Mesendoderm (in vitro differentiated cells): ENCODE measurements at regions not wholly inside any gene's neighbourhood (a gene's known extent, or its start where the extent isn't known, plus 50 kb on each side); places are given as distances from the start of the nearest gene placed in this dataset.
"Not testable (repeated sequence)": the region's sequence is repeated elsewhere in the genome, so short reads cannot be mapped to it uniquely, and the experiment has no call there.

Experiments used
- DNase-seq: peaks from one replicate; pipeline ENCODE4 v3.0.0; 2013
- H2AK5ac ChIP-seq: 2 replicates; pipeline ENCODE4 v1.6.1; 2013; ENCODE audit warnings: low read length, inconsistent platforms
- H2BK120ac ChIP-seq: 2 replicates; pipeline ENCODE4 v1.6.1; 2013; ENCODE audit warnings: low read depth, mild to moderate bottlenecking, low read length, moderate library complexity, mixed read lengths
- H2BK15ac ChIP-seq: replicated peaks from 2 replicates; pipeline ENCODE4 v1.6.1; 2013; ENCODE audit warnings: low read depth, mild to moderate bottlenecking, moderate library complexity
- H2BK5ac ChIP-seq: 2 replicates; pipeline ENCODE4 v1.6.1; 2013; ENCODE audit warnings: low read length, inconsistent platforms
- H3K18ac ChIP-seq: 2 replicates; pipeline ENCODE4 v1.6.1; 2013; ENCODE audit warnings: mild to moderate bottlenecking, low read length, mixed read lengths
- H3K23ac ChIP-seq: one replicate; pipeline ENCODE4 v1.6.1; 2013; ENCODE audit warnings: low read length
- H3K27ac ChIP-seq: 2 replicates; pipeline ENCODE4 v1.5.1; 2013; ENCODE audit warnings: low read depth, mild to moderate bottlenecking, inconsistent platforms, low read length, moderate library complexity
- H3K27me3 ChIP-seq: 2 replicates; pipeline ENCODE4 v1.6.1; 2013; ENCODE audit warnings: low read length, control low read depth, mild to moderate bottlenecking, inconsistent platforms; ENCODE audit not compliant: insufficient read depth, poor library complexity
- H3K36me3 ChIP-seq: 2 replicates; pipeline ENCODE4 v1.6.1; 2013; ENCODE audit warnings: low read length, inconsistent platforms; ENCODE audit not compliant: control insufficient read depth, insufficient read depth
- H3K4ac ChIP-seq: one replicate; pipeline ENCODE4 v1.6.1; 2013; ENCODE audit warnings: low read depth, mild to moderate bottlenecking, low read length, moderate library complexity
- H3K4me1 ChIP-seq: 2 replicates; pipeline ENCODE4 v1.6.1; 2013; ENCODE audit warnings: low read depth, low read length, inconsistent platforms; ENCODE audit not compliant: control insufficient read depth
- H3K4me2 ChIP-seq: 2 replicates; pipeline ENCODE4 v1.6.1; 2013; ENCODE audit warnings: low read length
- H3K4me3 ChIP-seq: 2 replicates; pipeline ENCODE4 v1.5.1; 2013; ENCODE audit warnings: mild to moderate bottlenecking, low read length
- H3K56ac ChIP-seq: one replicate; pipeline ENCODE4 v1.6.1; 2013; ENCODE audit warnings: low read length
- H3K79me1 ChIP-seq: 2 replicates; pipeline ENCODE4 v1.6.1; 2013; ENCODE audit warnings: low read length, inconsistent platforms
- H3K79me2 ChIP-seq: 2 replicates; pipeline ENCODE4 v1.6.1; 2013; ENCODE audit warnings: mild to moderate bottlenecking, low read length; ENCODE audit not compliant: control insufficient read depth, insufficient read depth
- H3K9ac ChIP-seq: 2 replicates; pipeline ENCODE4 v1.6.1; 2013; ENCODE audit warnings: low read length, inconsistent platforms
- H4K5ac ChIP-seq: one replicate; pipeline ENCODE4 v1.6.1; 2013; ENCODE audit warnings: low read length
- H4K8ac ChIP-seq: one replicate; pipeline ENCODE4 v1.6.1; 2013; ENCODE audit warnings: low read depth, mild to moderate bottlenecking, control low read depth, low read length, moderate library complexity
- WGBS: extraction: QIAGEN DNeasy Blood & Tissue Kit; methylation state at CpG from one replicate; pipeline ENCODE4 v1.1.7; 2013; ENCODE audit warnings: low lambda C conversion rate, missing lambda C conversion rate; ENCODE audit not compliant: insufficient coverage; ENCODE audit errors: extremely low coverage; 5-methylcytosine and 5-hydroxymethylcytosine counted together

DNA sequence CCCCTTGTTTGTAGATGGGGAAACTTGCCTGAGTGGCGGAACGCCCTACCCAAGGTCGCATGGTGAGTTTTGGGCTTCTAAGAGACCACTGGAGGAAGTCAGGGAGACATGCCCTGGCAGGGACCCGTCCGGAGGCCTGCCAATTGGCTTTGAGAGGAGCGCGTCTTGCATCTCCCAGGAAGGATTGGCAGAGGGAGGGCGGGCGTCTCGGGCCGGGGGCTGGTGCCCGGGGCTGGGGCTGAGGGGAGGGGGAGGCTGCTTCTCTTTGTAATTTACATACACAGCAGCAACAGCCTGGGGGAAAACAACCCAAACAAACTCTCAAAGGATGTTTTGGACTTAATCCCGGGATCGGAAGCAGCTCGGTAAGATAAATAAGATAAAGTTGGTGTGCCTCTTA is 110.5 kb downstream of the NPIPA7 start:
- H3K79me1 ChIP-seq, H4K5ac ChIP-seq, H2BK15ac ChIP-seq, H2BK120ac ChIP-seq, H3K18ac ChIP-seq, H3K36me3 ChIP-seq, H3K4ac ChIP-seq, H3K27me3 ChIP-seq, DNase-seq, H3K4me3 ChIP-seq, H3K27ac ChIP-seq, H3K9ac ChIP-seq, H2AK5ac ChIP-seq, H2BK5ac ChIP-seq, H4K8ac ChIP-seq, H3K79me2 ChIP-seq, H3K4me1 ChIP-seq, H3K23ac ChIP-seq, H3K56ac ChIP-seq, H3K4me2 ChIP-seq: not testable (repeated sequence)
- WGBS: no CpG with 5 or more reads among the region's 15 CpGs

DNA sequence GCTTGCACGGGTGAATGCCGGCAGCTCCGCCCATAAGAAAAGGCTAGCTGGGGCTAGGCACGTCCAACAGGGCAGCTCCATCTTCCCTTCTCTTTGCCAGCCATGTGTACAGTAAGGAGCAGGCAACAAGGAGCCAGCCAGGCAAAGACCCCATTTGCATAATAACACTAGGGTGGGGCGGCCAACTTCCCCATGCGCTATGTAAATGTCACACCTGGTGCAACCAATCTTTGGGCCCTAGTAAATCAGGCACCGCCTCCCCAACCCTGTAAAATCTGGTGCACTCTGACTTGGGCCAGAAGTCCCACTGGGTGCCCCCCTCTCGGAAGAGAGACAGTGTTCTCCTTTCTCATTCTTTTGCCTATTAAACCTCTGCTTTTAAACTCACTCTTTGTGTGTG is 115.2 kb downstream of the NPIPA7 start:
- H4K5ac ChIP-seq, H2AK5ac ChIP-seq, H4K8ac ChIP-seq, H3K23ac ChIP-seq, H2BK15ac ChIP-seq, DNase-seq, H3K79me1 ChIP-seq, H3K79me2 ChIP-seq, H3K9ac ChIP-seq, H3K18ac ChIP-seq, H3K4me2 ChIP-seq, H3K4me3 ChIP-seq, H3K36me3 ChIP-seq, H3K27ac ChIP-seq, H3K4ac ChIP-seq, H3K27me3 ChIP-seq, H2BK120ac ChIP-seq, H3K56ac ChIP-seq, H2BK5ac ChIP-seq, H3K4me1 ChIP-seq: not testable (repeated sequence)
- WGBS: no CpG with 5 or more reads among the region's 8 CpGs

DNA sequence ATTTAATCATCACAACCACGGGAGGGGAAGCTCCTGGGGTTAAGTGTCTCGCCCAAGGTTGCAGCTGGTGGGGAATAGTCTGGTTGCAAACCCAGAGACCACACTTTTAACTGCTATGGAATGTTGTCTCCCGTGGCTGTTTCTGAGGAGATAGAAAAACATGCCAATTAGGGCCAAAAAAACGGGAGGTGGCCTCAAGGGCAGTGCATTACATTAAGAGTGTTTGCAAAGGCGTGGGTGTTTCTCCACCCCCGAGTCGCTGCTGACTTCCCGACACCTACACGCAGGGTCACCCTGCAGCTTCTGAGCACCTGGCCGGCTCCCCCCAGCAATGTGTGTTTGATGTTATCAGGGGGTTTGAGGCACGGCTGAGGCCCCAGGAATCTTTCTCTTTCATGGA is 116.1 kb downstream of the NPIPA7 start:
- not testable (repeated sequence) for H4K5ac ChIP-seq, H3K4me3 ChIP-seq, H3K27ac ChIP-seq, H3K27me3 ChIP-seq, H3K79me2 ChIP-seq, H3K4ac ChIP-seq, H3K9ac ChIP-seq, H3K4me1 ChIP-seq, H2BK5ac ChIP-seq, H3K23ac ChIP-seq, DNase-seq, H3K56ac ChIP-seq, H2BK120ac ChIP-seq, H4K8ac ChIP-seq, H3K18ac ChIP-seq, H3K36me3 ChIP-seq, H2BK15ac ChIP-seq, H2AK5ac ChIP-seq, H3K79me1 ChIP-seq, H3K4me2 ChIP-seq
- WGBS: no CpG with 5 or more reads among the region's 11 CpGs

DNA sequence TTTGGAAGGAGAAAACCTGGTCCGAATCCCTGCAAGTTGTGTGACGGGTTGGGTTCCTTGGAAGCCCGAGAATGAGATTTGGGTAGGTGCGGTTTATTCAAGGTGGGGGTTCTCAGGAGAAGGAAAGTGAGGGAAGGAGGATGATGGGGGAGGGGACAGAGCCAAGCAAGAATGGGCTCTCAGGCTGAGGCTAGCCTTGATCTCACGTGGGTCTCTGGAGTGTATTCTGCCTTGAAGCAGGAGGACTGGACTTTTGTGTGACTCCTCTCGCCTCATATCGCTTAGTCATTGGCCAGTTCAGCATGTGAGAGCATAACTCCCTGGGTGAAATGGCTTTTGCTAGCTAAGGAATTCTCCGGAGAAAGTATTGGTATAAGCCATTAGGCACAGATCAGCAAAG is 120.9 kb downstream of the NPIPA7 start:
- H3K27me3 ChIP-seq, H2AK5ac ChIP-seq, H4K8ac ChIP-seq, H3K4me3 ChIP-seq, DNase-seq, H3K4ac ChIP-seq, H2BK15ac ChIP-seq, H3K4me1 ChIP-seq, H3K79me1 ChIP-seq, H3K9ac ChIP-seq, H3K79me2 ChIP-seq, H2BK5ac ChIP-seq, H2BK120ac ChIP-seq, H3K4me2 ChIP-seq, H3K56ac ChIP-seq, H3K18ac ChIP-seq, H3K36me3 ChIP-seq, H3K27ac ChIP-seq, H4K5ac ChIP-seq, H3K23ac ChIP-seq: not testable (repeated sequence)
- WGBS: no CpG with 5 or more reads among the region's 8 CpGs

GRCh38 chr16:16507041-16507440 is 128.1 kb downstream of the NPIPA7 start:
- H4K8ac ChIP-seq, H3K79me2 ChIP-seq, DNase-seq, H3K27me3 ChIP-seq, H3K79me1 ChIP-seq, H2BK5ac ChIP-seq, H2BK15ac ChIP-seq, H2BK120ac ChIP-seq, H3K23ac ChIP-seq, H2AK5ac ChIP-seq, H3K4me3 ChIP-seq, H3K56ac ChIP-seq, H3K18ac ChIP-seq, H3K4me2 ChIP-seq, H3K9ac ChIP-seq, H3K36me3 ChIP-seq, H4K5ac ChIP-seq, H3K4ac ChIP-seq, H3K4me1 ChIP-seq, H3K27ac ChIP-seq: not testable (repeated sequence)
- no CpG with 5 or more reads among the region's 1 CpG for WGBS

DNA sequence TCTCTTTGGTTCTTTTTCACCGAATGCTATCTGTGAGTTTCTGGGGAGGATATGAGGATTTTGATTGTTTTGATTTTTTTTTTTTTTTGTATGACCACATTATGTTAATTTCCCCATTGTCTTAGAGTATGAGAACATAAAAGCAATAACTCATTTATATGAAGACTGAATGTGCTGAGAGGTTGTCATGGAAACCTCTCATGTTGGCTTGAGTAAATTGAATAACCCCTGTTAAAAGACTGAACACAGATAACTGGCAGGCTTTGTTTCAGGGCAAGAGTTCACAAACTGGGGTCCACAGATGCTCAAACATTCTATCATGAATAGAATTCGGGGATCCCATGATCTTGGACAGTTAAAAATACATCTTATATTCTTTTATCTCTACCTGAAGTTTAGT is 129.4 kb downstream of the NPIPA7 start:
- not testable (repeated sequence) for H2BK120ac ChIP-seq, H3K27ac ChIP-seq, H3K36me3 ChIP-seq, H3K79me1 ChIP-seq, H3K18ac ChIP-seq, H2AK5ac ChIP-seq, H3K4me1 ChIP-seq, H3K4me3 ChIP-seq, H4K8ac ChIP-seq, DNase-seq, H2BK15ac ChIP-seq, H4K5ac ChIP-seq, H3K27me3 ChIP-seq, H3K4ac ChIP-seq, H3K9ac ChIP-seq, H3K4me2 ChIP-seq, H3K23ac ChIP-seq, H3K56ac ChIP-seq, H2BK5ac ChIP-seq, H3K79me2 ChIP-seq
- WGBS: no CpG with 5 or more reads among the region's 2 CpGs
